KG1 (cell line): ENCODE measurements at regions not wholly inside any gene's neighbourhood (a gene's known extent, or its start where the extent isn't known, plus 50 kb on each side); places are given as distances from the start of the nearest gene placed in this dataset.
A peak's percentile ranks its signal among the peaks of the same experiment; 100 is the strongest.
"Not testable (repeated sequence)": the region's sequence is repeated elsewhere in the genome, so short reads cannot be mapped to it uniquely, and the experiment has no call there.

Experiments
- DNase-seq: peaks from one replicate; lab custom pipeline; 2025; lab: John Stamatoyannopoulos, UW

DNA sequence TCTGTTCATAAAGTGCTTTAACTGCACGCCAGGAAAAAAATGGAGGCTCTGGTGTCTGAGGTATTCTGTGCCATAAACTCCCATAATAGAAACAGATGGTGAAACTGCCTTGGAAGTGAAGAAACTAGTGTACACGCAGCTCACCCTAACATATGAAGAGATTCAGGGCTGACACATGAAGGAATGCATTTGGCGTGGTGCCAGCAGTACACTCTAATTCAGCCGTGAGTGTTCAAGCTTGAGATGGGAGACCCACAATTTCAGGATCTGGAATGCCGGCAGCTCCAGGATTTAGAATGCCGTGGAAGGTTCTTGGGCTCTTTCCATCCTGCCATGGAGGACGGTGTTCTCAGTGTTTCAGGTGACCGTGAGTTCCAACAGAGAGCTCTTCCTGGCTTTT lies 478.4 kb downstream of the TSHZ3 start:
- no peak for DNase-seq

DNA sequence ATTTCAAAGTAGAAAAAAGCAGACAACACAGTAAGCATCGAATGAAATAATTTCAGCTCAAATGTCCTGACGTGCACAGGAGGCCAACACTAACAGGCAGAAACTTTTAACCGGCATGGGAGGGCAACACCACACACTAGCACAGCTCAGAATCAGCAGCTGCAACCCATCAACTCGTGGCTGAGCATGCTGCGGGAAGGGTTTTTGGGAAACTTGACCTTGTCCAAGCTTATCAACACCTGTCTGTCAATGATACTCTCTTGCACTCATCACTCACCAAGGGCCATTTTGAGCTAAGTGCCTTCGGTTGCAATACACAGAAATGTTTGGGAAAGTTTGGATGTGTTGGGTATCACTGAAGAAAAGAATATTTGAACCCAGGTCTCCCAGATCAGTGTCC lies 483.7 kb downstream of the TSHZ3 start:
- no peak for DNase-seq

DNA sequence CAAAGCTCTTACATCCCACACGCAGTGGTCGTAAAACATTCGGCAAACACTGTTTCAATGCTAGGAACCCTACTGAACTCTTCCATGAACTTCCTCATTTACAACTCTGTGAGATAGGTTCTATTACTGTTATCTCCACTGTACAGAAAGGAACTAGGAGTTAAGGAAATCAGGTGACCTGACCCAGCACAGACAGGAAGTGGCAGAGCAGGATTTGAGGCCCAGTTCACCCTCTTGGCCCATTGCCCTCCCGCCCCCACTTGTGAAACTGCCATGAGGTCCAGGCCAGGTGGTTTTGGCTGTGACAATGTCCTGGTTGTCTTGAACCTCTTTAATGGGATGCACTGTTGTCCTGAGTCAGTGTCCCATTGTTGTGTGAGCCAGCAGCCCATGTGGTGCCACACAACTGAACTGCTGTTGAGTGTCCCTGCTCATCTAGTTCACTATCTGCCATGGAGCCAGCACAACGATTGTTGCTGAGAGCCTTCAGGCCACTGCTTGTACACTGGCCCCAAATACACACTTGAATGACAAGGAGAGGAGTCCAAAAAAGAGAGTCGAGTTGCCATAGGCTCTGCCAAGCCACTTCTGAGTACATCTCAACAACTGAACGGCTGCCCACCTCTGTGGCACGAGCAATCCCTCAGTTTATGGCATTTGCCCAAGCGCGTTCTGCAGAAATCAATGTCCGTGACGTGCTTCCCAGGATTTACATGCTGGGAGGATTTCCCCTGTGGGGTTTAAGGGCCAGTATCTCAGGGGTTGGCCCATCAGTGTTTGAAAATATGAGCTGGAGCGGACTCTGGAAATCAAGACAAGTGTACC lies 484.6 kb downstream of the TSHZ3 start:
- DNase-seq, result peak; percentile 24

DNA sequence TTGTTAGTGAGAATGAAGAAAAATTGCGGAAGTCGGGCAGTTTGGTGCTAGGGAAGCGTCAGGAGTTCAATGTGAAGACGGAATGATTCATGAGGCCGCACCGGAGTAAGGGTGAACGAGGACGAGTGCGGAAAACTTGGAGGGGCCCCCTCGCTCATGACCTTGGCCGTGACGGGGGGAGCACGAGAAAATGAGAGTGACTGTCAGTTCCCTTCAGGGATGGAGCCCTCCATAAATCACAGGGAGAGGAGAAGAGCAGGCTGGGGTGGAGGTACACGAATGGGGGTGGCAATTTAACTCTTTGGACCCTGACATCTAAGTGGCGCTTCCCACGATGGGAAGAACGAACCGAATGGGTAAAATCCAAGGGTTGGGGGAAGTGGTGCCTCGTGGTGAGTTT lies 486.4 kb downstream of the TSHZ3 start:
- DNase-seq, result no peak

DNA sequence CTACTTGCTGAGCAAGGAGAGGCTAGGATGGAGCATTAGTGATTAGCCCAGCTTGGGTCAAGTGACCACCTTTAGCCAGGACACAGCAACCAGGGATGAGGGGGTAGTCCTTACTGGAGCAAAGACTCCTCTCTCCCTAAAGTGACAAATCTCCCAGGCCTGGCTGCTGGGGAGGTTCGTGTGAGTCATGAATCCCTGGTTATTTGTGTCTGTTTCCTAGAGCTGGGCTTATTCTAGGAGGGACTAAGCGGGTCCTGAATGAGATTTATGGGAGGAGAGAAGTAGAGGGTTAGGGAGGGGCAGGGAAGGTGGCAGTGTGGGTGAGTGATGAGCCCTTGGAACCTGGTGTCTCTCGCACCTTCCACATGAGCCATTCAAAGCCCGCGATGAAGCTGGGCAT lies 487.3 kb downstream of the TSHZ3 start:
- DNase-seq, result no peak

DNA sequence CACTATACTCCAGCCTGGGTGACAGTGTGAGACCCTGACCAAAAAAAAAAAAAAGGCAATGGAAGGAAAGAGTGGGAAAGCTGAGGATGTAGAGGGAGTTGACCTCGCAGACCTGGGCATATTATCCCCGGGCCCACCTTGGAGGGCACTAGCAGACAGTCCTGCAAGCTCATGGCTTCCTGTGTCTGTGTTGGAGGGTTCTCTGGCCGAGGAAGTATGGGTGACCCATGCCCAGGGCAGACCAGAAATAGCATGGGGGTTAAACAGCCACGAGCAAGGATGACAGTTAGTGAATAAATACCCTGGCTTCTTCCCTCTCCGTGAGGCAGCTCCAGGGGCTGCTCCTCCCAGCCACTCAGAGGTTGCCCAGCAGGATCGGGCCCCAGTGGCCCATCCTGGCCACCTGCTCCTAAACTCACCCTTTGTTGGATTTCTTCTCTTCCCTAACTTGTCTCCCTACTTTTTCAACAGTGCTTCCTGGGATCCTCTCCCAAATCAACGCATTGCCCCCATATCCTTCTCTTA lies 485.8 kb downstream of the ZNF536 start:
- no peak for DNase-seq

DNA sequence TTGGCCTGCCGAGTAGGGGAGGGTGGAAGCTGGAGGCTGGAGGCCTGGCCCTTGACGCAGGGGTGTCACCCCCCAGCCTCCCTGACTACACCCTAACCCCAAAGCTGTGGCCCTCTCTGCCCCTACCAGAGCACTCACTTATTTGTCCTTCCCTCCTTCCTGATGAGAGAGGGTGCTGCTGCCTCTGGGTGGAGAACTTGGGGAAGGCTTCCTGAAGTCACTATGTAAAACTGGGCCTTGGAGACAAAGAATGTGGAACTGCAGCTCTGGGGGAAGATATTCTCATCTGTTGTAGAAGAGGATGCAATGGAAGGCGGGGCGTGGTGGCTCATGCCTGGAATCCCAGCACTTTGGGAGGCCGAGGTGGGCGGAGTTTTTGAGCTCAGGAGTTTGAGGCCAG lies 485.2 kb downstream of the ZNF536 start:
- no peak for DNase-seq

DNA sequence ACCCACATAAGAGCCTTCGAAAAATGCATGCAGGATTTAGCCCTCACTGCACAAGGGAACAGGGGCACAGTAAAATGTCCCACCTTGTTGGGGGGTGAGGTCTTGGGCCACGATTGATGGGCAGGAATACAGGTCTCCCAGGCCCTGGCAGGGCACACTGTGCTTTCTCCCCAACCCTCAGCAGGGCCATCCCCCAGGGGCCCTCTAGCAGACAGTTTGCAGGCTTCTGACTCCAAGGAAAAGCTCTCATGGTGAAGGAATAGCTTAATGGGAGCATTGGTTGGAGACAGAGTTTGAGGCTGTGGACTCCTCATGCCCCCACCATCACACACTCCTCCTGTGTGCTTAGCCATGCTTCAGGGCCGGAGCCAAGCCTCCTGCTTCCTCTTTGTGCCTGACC lies 484.6 kb downstream of the ZNF536 start:
- DNase-seq, result no peak

DNA sequence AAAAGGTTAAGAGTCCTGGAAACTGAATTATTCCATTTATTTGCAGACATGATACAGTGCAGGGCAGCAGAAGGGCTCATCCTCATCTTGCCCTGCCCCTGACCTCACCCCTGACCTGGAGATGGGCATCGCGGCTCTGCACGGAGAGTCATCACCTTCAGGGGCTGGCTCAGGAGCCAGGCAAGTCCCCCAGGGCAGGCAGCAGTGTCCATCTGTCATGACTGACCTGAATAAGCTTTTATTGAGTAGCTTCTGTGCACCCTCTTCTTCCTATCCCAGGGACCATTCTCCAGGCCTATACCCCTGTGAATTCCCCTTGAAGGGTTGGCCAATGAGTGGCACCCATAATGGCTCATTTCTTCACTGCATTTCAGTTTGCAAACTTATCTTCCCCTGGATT lies 484.2 kb downstream of the ZNF536 start:
- DNase-seq, result no peak

DNA sequence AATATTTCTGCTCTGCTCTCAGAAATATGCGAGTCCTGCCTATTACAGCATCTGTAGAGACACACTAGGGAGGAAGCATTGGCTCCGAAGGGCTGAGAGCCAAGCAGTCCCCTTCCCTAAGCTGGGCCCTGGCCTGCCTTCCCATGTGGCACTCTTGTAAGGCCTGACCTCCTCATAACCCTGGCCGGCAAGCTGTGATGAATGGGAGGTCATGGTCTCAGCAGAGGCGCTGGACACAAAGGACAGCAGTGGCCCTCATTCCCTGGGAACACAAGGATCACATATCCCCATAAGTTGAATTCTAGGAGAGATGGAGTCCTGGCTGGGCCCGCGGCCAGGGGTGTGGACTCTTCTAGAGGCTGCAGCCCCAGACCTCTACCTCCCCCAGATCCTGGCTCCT lies 483.3 kb downstream of the ZNF536 start:
- no peak for DNase-seq

DNA sequence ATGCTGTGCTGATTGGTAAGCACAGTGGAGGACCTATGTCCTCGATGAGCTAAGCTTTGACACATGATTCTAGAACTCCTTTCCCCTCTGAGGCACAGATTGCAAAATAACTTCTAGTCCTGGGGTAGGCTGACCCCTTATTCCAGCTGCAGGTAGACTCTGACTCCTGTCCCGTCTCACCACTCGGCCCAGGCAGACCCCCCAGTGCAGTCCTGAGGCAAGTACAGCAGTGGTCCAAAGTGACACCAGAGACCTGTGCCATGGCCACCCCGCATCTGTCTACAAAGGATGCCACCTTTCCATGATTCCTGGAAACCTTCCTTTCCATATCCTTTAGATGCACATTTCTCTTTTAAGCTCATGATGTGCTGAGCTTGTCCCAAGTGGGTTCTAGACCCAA lies 482.5 kb downstream of the ZNF536 start:
- no peak for DNase-seq

DNA sequence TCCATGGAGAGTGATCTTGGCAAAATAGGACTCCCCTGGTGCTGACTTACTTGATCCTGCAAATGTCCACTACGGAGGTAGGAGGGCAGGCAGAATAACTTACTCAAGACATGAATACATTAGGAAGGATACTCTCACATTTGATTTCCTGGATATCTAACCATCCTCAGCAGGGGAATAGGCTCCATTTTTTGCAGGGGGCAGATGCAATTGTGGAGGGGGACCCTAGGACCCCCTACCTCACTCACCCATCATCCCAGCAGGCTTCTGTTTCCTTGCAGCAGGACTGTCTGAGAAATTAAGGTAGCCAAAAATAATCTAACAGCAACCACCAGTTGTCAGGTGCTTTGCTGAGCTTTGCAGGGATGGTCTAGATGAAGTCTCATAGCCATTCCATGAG lies 482.0 kb downstream of the ZNF536 start:
- DNase-seq, result no peak

DNA sequence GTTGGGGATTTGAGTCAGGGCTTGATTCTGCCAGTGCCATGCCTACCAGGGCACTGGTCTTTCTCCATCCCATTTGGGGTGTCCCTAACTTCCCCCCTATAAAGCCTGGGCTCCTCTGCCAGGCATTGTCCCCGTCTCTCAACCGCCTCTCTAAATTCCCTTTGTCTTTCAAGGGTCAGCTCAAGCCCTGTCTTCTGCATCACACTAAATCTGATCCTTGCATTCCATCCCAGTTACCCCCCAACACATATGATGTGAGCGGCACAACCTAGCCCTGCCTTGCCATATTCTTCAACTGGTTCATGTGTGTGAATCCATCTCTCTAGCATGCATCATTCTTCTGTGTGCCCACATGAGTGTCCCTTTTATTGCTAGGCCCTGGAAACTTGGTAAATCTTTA lies 480.9 kb downstream of the ZNF536 start:
- DNase-seq, result no peak

DNA sequence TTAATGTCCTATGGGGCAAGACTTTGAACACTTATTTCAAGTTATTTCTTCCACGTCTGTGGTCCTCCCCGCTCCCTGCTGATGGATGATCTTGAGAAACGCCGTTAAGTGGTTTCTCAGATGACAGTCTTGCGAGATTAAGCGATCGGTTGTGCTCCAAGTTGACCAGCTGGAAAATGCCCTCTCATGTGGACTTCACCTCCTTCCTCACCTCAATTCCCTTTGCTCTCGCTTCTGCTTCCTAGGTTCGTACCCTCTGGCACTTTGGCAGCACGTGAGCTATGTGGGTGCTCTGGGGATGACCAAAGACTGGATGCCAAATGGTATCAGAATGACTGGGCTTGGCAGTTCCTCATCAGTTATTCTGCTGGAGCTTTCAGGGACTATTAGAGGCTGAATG lies 480.0 kb downstream of the ZNF536 start:
- DNase-seq, result no peak

DNA sequence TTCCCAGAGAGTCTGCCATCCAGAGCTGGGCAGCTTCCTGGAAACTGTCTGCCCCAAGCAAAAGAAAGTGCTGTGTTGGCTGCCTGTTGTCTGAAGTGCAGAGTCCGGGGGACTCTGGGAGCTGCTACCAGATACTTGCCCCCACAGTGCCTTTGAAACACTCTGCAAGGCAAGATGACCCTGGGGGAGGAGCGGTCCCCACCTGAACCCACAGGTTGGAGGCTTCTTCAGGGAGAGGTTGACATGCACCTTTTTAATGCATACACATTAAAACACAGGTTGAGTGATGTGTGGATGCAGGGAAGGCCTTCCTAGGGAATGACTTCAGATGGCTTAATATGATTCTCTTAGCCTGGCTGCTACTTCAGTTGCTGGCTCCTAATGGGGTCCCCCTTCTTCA lies 479.5 kb downstream of the ZNF536 start:
- no peak for DNase-seq

DNA sequence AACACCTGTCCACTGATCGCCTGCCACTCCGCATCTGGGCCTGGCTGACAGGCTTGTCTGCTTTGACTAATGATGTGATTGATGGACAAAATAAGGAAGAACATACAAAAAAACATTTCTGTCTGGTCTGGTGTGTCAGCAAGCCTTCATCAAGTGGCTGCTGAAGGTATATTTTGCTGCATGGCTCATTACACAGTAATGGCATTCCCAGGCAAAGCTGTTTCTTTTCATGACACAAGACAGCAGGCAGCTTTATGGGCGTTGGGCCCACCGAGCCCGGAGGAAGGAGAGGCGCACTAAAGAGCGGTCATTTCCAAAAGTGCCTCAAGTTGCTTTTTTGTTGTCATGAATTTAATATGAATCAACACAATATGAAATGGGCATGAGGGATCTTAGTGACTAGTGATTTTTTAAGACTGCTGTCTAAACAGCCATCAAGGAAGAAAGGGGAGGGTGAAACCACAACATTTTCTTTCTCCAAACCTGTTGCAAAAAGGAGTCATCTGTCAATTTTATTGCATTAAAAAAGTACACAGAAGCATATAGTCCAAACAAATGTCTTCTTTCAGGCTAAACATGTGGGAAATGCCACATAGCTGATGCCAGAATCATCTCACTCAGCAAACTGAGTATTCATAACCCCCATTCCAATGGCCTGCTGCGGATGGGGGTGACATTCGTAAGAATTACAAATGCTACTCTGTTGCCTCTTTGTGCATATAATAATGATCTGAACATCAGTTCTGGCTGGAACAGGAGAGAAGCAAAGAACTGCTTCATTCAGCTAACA lies 476.6 kb downstream of the ZNF536 start:
- DNase-seq, result no peak

DNA sequence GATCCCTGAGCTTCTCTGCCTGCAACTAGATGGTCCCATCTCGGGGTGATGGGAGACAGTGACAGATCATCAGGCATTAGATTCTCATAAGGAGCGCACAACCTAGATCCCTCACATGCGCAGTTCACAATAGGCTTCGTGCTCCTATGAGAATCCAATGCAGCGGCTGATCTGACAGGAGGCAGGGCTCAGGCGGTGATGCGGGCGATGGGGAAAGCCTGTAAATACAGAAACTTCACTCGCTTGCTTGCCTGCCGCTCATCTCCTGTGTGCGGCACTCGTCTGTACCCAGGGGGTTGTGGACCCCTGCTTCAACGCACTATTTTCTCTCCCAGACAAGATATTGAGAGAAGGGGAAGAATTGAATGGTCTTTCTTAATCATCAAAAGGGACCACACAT lies 473.9 kb downstream of the ZNF536 start:
- DNase-seq, result no peak

DNA sequence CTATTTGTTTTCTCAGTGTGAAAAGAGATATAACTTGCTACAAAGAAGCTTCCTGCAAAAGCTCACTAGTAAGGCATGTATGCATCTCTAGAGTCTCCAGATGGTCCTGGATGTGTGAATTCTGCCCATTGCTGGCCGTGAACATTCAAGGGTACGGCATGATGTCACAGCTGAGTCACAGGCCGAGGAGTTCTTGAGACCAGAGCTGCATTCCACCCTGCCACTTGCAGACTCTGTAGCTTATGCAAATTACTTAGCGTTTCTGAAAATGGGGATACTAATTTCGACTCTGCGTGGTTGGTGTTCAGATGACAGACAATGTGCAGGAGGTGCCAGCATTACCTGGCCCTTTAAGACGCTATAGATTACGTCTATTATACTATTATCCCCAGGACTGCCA lies 470.7 kb downstream of the ZNF536 start:
- DNase-seq, result no peak

DNA sequence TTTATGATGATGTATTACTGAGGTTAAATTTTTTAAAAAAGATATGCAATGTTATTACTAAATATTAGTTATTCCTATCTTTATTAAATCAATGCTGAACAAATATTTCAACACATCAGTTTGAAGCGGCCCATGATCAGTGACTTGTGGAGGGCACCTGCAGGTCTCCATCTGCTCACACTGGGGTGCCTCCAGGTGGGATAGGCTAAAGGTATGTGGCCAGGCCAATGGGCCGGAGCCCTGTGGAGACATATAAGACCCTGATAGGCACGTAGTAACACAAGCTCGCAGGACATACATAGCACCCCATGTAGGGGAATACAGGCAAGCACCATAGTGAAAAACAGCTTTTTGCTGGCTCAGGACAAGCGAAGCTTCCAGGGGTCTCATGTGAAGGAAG lies 469.8 kb downstream of the ZNF536 start:
- DNase-seq, result no peak

DNA sequence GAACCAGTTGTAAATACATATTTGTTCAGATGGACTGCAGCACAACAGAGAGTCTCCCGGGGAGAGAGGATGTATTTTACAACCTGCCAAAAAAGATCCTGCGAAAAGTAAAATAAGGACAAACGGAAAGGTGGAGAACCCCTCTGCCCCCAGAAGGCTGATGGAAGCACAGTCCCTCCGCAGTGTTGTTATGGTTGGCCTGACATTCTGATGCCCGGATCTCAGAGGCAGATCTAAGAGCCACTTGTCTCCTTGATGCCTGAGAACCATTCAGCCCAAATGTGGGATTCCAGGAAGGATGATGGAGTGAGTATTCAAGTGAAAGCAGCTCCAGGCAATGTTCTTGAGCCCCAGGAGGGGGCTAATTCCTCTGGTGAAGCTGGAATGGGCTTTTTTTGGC lies 458.7 kb downstream of the ZNF536 start:
- DNase-seq, result no peak

DNA sequence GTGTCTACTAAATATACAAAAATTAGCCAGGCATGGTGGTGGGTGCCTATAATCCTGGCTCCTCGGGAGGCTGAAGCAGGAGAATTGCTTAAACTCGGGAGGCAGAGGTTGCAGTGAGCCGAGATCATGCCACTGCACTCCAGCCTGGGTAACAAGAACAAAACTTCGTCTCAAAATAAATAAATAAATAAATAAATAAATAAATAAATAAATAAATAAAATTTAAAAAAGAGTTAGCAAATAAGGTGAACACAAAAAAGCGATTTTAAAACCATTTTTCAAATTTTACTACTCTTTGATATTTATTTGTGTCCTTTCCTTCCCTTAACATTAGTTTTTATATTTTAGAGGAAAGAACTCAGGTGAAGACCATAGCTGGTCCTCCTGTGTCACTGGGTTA lies 453.3 kb downstream of the ZNF536 start:
- not testable (repeated sequence) for DNase-seq

DNA sequence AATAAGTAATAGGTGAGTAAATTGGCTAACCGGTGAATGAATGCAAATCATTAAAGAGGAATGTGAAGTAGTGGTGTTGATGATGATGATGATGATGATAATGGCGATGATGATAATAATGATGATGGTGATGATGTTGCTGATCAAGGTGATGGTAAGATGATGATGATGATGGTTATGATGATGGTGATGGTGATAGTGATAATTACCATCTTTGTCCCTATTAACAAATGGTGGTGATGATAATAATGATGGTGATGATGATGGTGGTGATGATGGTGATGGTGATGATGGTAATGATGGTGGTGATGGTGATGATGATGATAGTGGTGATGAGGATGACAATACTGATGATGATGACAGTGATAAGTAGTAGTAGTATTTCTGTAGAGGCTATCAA lies 452.6 kb downstream of the ZNF536 start:
- no peak for DNase-seq

DNA sequence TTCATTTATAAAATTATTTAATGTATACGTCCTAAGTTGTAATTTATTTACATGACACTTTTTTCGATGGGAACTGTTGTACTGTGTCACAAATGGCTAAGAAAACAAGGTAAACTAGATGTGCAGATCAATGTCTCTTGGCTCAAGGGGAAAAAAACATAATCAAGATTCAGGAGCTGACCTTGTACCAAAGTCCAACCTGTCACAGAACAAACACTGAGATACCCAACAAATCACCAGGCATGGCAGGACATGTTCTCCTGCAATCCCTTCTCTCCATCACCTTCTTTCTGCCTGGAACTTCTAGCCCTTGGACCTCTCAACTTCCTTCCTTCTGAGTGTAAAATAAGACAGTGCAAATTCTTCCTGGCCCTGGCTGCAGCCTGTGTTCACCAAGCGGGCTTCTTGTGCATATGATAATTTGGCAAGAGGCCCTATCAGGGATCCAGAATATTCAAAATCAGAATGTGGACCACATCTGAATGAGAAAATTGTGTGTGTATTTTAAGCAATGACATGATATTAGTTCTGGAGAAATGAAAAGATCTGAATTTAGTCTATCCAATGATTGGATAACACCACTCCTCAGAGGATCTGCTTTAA lies 445.9 kb downstream of the ZNF536 start:
- DNase-seq, result no peak
